Sigmoid colon (tissue), 6 donors: ENCODE measurements at regions not wholly inside any gene's neighbourhood (a gene's known extent, or its start where the extent isn't known, plus 50 kb on each side); places are given as distances from the start of the nearest gene placed in this dataset.

ENCODE experiments used
- DNase-seq: peaks from one replicate; pipeline ENCODE4 v3.0.0-alpha.2; 2019
- H3K27ac ChIP-seq, 4 donors: fragments of 200-600 bp; sonication (generic); one replicate each; pipeline ENCODE4 v1.5.1; 2016 to 2019; ENCODE audit warnings: mild to moderate bottlenecking in 1 of 4
- H3K27me3 ChIP-seq, 3 donors: fragments of 200-600 bp; sonication (generic); one replicate each; pipeline ENCODE4 v1.5.1; 2019; ENCODE audit warnings: mild to moderate bottlenecking in 1 of 3
- H3K36me3 ChIP-seq, 4 donors: fragments of 200-600 bp; sonication (generic); one replicate each; pipeline ENCODE4 v1.5.1; 2016 to 2019
- H3K4me1 ChIP-seq, 4 donors: fragments of 200-600 bp; sonication (generic); one replicate each; pipeline ENCODE4 v1.5.1; 2017 to 2019
- H3K4me3 ChIP-seq, 4 donors: fragments of 200-600 bp; sonication (generic); one replicate each; pipeline ENCODE4 v1.5.1; 2017 to 2019; ENCODE audit warnings: mild to moderate bottlenecking in 2 of 4, moderate library complexity in 1 of 4
- H3K9me3 ChIP-seq, 4 donors: fragments of 200-600 bp in 3 of 4; sonication (generic) in 3 of 4; one replicate each; pipeline versions ENCODE4 v1.5.1 to v1.6.1; 2013 to 2019
- CTCF ChIP-seq, 4 experiments: fragments of 450-650 bp in 3 of 4; fragments of 200-600 bp in 1 of 4; IDR thresholded peaks; one replicate each; pipeline ENCODE4 v1.5.1; 2016 to 2019; ENCODE audit warnings: antibody characterized with exemption in 4 of 4, mild to moderate bottlenecking in 3 of 4, moderate library complexity in 2 of 4
- EP300 ChIP-seq, 4 donors: sonication (generic); formaldehyde crosslinking; IDR thresholded peaks; one replicate each; pipeline ENCODE4 v1.6.1; 2017; ENCODE audit warnings: antibody characterized with exemption in 4 of 4
- POLR2A ChIP-seq, 2 donors: fragments of 450-650 bp; IDR thresholded peaks; one replicate each; pipeline ENCODE4 v1.6.1; 2016; ENCODE audit warnings: antibody characterized with exemption in 2 of 2, mild to moderate bottlenecking in 2 of 2, moderate library complexity in 2 of 2
- POLR2AphosphoS5 ChIP-seq, 4 donors: sonication (generic); formaldehyde crosslinking; IDR thresholded peaks; one replicate each; pipeline ENCODE4 v1.6.1; 2017; ENCODE audit warnings: antibody characterized with exemption in 4 of 4
- WGBS, 2 donors: extraction: QIAGEN DNeasy Blood & Tissue Kit; methylation state at CpG; one replicate each; pipeline ENCODE4 v1.1.7; 2013; 5-methylcytosine and 5-hydroxymethylcytosine counted together
- intact Hi-C: fragments of 100-400 bp; cut with DNase I; formaldehyde crosslinking; loops from one replicate; pipeline ENCODE4 v1.15.1; 2023
- donor health status: healthy with polysubstance abuse.
- donor health status: healthy.

GRCh38 chr20:57025261-57025660 lies 241.2 kb downstream of the BMP7 start:
- TF ChIP-seq POLR2AphosphoS5 (IDR thresholded peaks at IDR 0.05) (no peak), CTCF (IDR thresholded peaks at IDR 0.05) (no peak), EP300 (IDR thresholded peaks at IDR 0.05) (no peak), POLR2A (IDR thresholded peaks at IDR 0.05) (no peak)
- intact Hi-C loops = no loop called here
- H3K27me3 ChIP-seq = peaks cover 0 to 10% (median 0%) of the 10 kb centered on the region in 3 donors
- WGBS, 2 donors = 25 to 59% methylated on average over 3 of the region's 3 CpGs
- no peaks in the 10 kb centered on the region for H3K9me3 ChIP-seq
- no peak for DNase-seq
- no peak overlapping the region for H3K4me3 ChIP-seq
- peak overlapping the region in 2 of 4 donors; percentile 19 to 73 for H3K27ac ChIP-seq
- H3K36me3 ChIP-seq = no peaks in the 10 kb centered on the region
- H3K4me1 ChIP-seq = peaks cover 0 to 16% (median 7%) of the 10 kb centered on the region in 4 donors

GRCh38 chr20:57025666-57026224 lies 240.7 kb downstream of the BMP7 start:
- DNase-seq = no peak
- peaks cover 0 to 5% (median 0%) of the 10 kb centered on the region in 3 donors for H3K27me3 ChIP-seq
- intact Hi-C loops = no loop called here
- TF ChIP-seq POLR2AphosphoS5 (IDR thresholded peaks at IDR 0.05) = no peak
- no peak for TF ChIP-seq EP300 (IDR thresholded peaks at IDR 0.05)
- TF ChIP-seq POLR2A (IDR thresholded peaks at IDR 0.05) = no peak
- no peak for TF ChIP-seq CTCF (IDR thresholded peaks at IDR 0.05)
- no peaks in the 10 kb centered on the region for H3K9me3 ChIP-seq
- H3K4me1 ChIP-seq = peaks cover 0 to 16% (median 7%) of the 10 kb centered on the region in 4 donors
- H3K36me3 ChIP-seq = no peaks in the 10 kb centered on the region
- WGBS, 2 donors = 63 to 64% methylated on average over 4 of the region's 4 CpGs
- peak overlapping the region in 2 of 4 donors; percentile 19 to 73 for H3K27ac ChIP-seq
- no peak overlapping the region for H3K4me3 ChIP-seq

GRCh38 chr20:57027777-57028176 lies 238.7 kb downstream of the BMP7 start:
- intact Hi-C loops = no loop called here
- H3K27me3 ChIP-seq = no peaks in the 10 kb centered on the region
- WGBS, 2 donors = 51 to 64% methylated on average over 5 of the region's 5 CpGs
- H3K36me3 ChIP-seq = no peaks in the 10 kb centered on the region
- H3K4me3 ChIP-seq = no peak overlapping the region
- TF ChIP-seq EP300 (IDR thresholded peaks at IDR 0.05) (no peak), POLR2AphosphoS5 (IDR thresholded peaks at IDR 0.05) (no peak), POLR2A (IDR thresholded peaks at IDR 0.05) (no peak), CTCF (IDR thresholded peaks at IDR 0.05) (no peak)
- peaks cover 0 to 24% (median 7%) of the 10 kb centered on the region in 4 donors for H3K4me1 ChIP-seq
- no peak for DNase-seq
- H3K9me3 ChIP-seq = no peaks in the 10 kb centered on the region
- H3K27ac ChIP-seq = no peak overlapping the region

- intact Hi-C loops = no loop called here
- WGBS, 2 donors = 63 to 67% methylated on average over 14 of the region's 14 CpGs
- TF ChIP-seq EP300 (IDR thresholded peaks at IDR 0.05) (no peak), POLR2AphosphoS5 (IDR thresholded peaks at IDR 0.05) (no peak), POLR2A (IDR thresholded peaks at IDR 0.05) (no peak), CTCF (IDR thresholded peaks at IDR 0.05) (no peak)
These were observed 235.5 kb downstream of the BMP7 start for GRCh38 chr20:57030611-57031600.

More at GRCh38 chr20:57030611-57031600, 235.5 kb downstream of the BMP7 start:
- H3K4me1 ChIP-seq = peaks cover 0 to 13% (median 2%) of the 10 kb centered on the region in 4 donors
- H3K27ac ChIP-seq = no peak overlapping the region
- no peaks in the 10 kb centered on the region for H3K36me3 ChIP-seq
- peaks cover 0 to 3% (median 0%) of the 10 kb centered on the region in 3 donors for H3K27me3 ChIP-seq
- peaks cover 0 to 8% (median 2%) of the 10 kb centered on the region in 4 donors for H3K9me3 ChIP-seq
- H3K4me3 ChIP-seq = no peak overlapping the region
- DNase-seq = no peak
